GM19238 (cell line): ENCODE measurements at regions not wholly inside any gene's neighbourhood (a gene's known extent, or its start where the extent isn't known, plus 50 kb on each side); places are given as distances from the start of the nearest gene placed in this dataset.

Experiments
- DNase-seq: peaks from one replicate; pipeline ENCODE4 v3.0.0; 2011; ENCODE audit warnings: low spot score; ENCODE audit not compliant: insufficient read length

DNA sequence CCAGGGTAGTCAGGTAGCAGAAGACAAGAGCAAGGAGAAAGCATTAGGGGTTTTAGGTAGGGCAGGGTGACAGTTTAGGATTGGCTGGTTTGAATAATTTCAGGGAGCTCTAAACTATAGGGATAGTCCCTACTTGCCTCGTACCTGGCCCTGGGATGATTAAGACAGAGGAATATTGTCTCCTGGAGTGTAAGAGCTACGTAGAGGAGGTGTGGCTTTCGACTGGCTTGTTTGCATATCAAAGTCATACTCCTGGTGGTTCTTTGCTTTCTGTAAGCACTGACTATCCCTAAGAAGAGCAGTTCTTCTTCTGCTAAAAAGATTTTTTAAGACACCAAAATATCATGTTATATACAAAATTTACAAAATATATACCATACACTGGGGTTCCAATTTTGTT lies 1867.4 kb downstream of the SUCLG1 start:
- no peak for DNase-seq

GRCh38 chr2:82576656-82577055 lies 1882.4 kb downstream of the SUCLG1 start:
- DNase-seq = no peak

DNA sequence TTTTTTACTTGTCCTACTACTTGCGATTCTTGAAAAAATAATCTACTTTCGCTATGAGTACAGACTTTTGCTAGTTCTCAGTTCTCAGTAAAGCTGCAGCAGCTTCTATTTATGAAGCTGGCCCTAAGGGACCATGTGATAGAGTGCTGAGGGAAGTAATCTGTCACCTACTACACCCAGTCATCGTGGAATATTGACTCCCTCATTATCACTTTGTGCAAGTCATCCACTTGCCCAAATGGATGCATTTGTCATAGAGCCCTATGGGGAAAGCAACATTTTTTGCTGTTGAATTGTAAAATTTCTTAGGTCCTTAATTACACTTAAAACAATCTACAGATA lies 1919.8 kb downstream of the SUCLG1 start:
- no peak for DNase-seq

- DNase-seq = no peak
These were observed 1920.3 kb downstream of the SUCLG1 start for GRCh38 chr2:82538590-82539279.

GRCh38 chr2:82528288-82528687 lies 1930.8 kb downstream of the SUCLG1 start:
- DNase-seq = no peak

GRCh38 chr2:82527124-82527523 lies 1932.0 kb downstream of the SUCLG1 start:
- no peak for DNase-seq

- DNase-seq = no peak
These were observed 1932.8 kb downstream of the SUCLG1 start for GRCh38 chr2:82526277-82526676.

DNA sequence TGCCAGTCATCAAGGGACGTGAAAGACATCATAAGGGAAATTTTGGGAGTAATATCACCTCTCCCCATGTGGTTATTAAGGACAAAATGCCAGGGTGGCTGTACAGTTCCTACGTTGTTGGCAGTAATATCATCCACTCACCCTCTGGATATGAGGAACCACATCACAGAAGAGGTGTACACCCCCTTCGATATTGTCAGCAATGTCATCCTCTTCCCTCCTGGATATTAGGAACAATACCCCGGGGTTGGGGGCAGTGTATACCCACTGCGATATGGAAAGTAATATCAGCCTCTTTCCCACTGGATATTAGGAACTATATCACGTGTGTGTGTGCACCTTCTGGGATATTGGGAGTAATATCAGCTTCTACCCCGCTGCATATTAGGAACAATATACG lies 1933.3 kb downstream of the SUCLG1 start:
- DNase-seq = no peak

GRCh38 chr2:82524826-82525225 lies 1934.3 kb downstream of the SUCLG1 start:
- no peak for DNase-seq

DNA sequence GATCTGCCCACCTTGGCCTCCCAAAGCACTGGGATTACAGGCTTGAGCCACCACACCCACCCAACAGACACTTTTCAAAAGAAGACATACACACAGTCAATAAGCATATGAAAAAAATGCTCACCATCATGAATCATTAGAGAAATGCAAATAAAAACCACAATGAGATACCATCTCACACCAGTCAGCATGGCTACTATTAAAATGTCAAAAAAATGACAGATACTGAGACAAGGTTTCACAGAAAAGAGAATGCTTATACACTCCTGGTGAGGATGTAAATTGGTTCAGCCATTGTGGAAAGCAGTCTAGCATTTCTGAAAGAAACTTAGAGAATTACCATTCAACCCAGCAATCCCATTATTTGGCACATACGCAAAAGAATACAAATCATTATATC lies 1947.2 kb downstream of the SUCLG1 start:
- no peak for DNase-seq

DNA sequence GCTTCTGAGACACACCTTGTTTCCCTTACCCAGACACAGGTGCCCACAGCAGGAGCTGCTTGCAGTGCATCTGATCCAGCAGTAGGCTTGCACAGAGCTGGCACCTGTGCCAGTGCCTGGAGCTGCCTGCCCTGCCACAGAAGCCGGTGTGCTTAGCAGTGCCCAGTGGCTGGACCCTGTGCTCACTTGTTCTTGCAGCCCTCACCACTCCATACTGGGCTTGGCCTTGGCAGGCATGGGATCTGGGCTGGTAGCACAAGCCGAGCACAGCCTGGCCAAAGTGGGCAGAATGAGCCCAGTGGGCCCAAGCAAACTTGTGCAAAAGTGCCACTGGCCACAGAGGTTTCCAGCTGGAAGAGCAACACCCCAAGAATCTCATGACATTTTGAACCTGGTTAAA lies 1950.4 kb downstream of the SUCLG1 start:
- DNase-seq = no peak

- no peak for DNase-seq
These were observed 1951.4 kb downstream of the SUCLG1 start for GRCh38 chr2:82507657-82508056.

DNA sequence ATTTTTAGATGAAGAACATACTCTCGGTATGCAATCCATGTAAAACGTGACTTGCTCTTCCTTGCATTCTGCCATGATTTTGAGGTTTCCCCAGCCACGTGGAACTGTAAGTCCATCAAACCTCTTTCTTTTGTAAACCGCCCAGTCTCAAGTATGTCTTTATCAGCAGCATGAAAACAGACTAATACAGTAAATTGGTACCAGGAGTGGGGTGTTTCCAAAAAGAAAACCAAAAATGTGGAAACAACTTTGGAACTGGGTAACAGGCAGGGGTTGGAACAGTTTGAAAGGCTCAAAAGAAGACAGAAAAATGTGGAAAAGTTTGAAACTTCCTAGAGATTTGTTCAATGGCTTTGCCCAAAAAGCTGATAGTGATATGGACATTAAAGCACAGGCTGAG lies 1957.9 kb downstream of the SUCLG1 start:
- DNase-seq = no peak

DNA sequence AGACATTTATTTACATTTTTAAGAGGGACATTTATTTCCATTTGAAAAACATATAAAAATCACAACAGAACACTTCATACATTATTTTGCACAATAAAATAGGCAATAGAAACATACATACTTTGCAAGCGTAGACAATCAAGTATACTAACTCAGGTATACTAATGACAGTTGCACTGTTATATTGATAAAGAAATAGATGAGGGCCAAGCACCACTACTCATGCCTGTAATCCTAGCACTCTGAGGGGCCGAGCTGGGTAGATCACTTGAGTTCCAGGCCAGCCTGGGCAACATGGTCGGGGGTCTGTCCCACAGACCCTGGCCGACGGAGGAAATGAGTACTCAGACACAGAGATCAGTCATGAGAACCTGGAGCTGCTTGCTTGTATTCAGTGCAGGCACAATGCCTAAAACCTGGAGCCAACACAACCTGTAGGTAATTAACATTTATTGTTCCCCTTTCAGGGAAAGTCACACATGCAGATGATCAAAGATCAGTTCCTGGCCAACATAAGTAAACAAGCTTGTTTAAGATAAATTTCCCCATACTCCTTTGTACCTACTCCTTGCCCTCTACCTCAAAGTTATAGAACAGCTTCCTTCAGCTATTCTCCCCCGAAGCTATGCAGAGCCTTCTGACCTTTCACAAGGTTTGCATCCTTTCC lies 1960.2 kb downstream of the SUCLG1 start:
- DNase-seq = no peak

- DNase-seq = no peak
These were observed 1964.3 kb downstream of the SUCLG1 start for GRCh38 chr2:82494739-82495138.

DNA sequence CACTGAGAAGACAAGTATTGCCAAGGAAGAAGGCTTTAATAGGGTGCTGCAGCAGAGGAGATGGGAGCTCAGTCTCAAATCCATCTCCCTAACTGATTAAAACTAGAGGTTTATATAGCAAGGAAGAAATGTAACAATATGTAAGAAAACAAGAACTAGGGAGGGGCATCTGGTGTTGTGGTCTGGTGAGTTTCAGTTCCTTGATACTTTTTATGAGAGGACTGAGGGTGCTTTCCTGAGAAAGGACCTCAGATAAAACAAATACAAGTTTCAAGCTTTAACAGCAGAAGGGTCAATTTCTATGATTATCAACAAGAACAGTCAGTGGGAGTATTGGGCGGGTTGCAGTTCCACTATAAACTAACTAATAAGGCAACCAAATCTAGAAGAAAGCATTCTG lies 1967.5 kb downstream of the SUCLG1 start:
- no peak for DNase-seq

- no peak for DNase-seq
These were observed 1971.7 kb downstream of the SUCLG1 start for GRCh38 chr2:82487354-82487753.

DNA sequence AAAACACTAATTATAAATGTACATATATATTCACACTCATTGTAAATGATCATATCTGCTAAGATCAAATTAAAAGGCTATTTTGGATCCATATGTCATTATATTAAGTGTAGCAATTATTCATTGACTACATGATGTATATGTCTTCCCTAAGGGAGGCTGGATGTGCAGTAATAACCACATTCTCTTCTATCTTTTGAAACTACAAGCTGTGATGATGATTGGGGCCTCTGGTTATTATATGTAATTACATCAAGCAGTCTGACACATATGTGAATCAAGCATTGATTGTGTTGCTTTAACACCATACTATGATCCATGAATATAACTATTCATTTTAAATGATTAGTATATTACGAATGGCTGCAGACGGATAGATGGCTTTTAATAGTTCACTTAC lies 1973.4 kb downstream of the SUCLG1 start:
- DNase-seq = no peak

GRCh38 chr2:82481207-82481606 lies 1977.9 kb downstream of the SUCLG1 start:
- no peak for DNase-seq

GRCh38 chr2:82478641-82479040 lies 1980.4 kb downstream of the SUCLG1 start:
- DNase-seq = no peak

- no peak for DNase-seq
These were observed 1983.0 kb downstream of the SUCLG1 start for GRCh38 chr2:82476094-82476493.

- DNase-seq = no peak
These were observed 2030.8 kb downstream of the SUCLG1 start for GRCh38 chr2:82428251-82428650.

DNA sequence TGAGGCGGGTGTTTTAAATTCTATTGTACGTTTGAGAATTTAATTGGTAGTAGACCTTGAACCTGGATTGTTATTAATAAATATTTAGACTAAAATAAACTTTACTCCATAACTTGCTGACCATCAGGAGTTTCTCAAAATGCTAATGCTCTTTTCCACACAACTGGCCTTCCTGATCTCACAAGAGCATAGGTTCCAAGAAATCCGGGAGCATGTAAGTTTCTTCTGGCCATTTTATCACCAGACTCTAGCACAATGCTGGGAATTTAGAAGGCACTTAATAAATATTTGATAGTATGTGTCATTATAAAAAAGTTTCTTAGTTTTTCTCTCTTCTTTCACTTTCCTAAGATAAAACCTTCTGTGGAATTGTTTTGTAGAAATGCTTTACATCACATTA lies 2047.1 kb downstream of the SUCLG1 start:
- DNase-seq = no peak
